Cardiac fibroblast (primary cell): ENCODE measurements at regions not wholly inside any gene's neighbourhood (a gene's known extent, or its start where the extent isn't known, plus 50 kb on each side); places are given as distances from the start of the nearest gene placed in this dataset.
A peak's percentile ranks its signal among the peaks of the same experiment; 100 is the strongest.

Experiments used
- DNase-seq, 2 donors: peaks; one replicate each; pipeline versions ENCODE4 v3.0.0 to v3.0.0-alpha.2; 2010; ENCODE audit warnings: low read depth in 2 of 2
- H3K4me3 ChIP-seq, 2 donors: replicated peaks in 1 of 2; 1 replicate in 1 of 2; 2 replicates in 1 of 2; pipeline ENCODE4 v1.5.1; 2011; ENCODE audit warnings: low read depth in 2 of 2, low read length in 2 of 2, mild to moderate bottlenecking in 2 of 2, moderate library complexity in 1 of 2
- CTCF ChIP-seq: IDR thresholded peaks from one replicate; pipeline ENCODE4 v1.5.1; 2011; ENCODE audit warnings: low read depth, mild to moderate bottlenecking, low read length, inconsistent platforms

GRCh38 chr1:72462186-72462905, 180.0 kb upstream of the NEGR1 start:
- no peak overlapping the region for H3K4me3 ChIP-seq
- DNase-seq, result no peak
- no peak for TF ChIP-seq CTCF

GRCh38 chr1:72442262-72442661, 159.9 kb upstream of the NEGR1 start:
- peak; percentile 11 to 45 for DNase-seq
- no peak overlapping the region for H3K4me3 ChIP-seq
- TF ChIP-seq CTCF, result no peak

- no peak overlapping the region for H3K4me3 ChIP-seq
- no peak for TF ChIP-seq CTCF
- DNase-seq, result peak in 1 of 2 donors; percentile 81
Observed at GRCh38 chr1:72439036-72439435, 156.7 kb upstream of the NEGR1 start.

- TF ChIP-seq CTCF, result no peak
- peak; percentile 10 to 68 for DNase-seq
- no peak overlapping the region for H3K4me3 ChIP-seq
Observed at GRCh38 chr1:72438270-72438669, 155.9 kb upstream of the NEGR1 start.

- DNase-seq, result peak in 1 of 2 donors; percentile 55
- TF ChIP-seq CTCF, result no peak
- no peak overlapping the region for H3K4me3 ChIP-seq
Observed at GRCh38 chr1:72435025-72435424, 152.7 kb upstream of the NEGR1 start.

- TF ChIP-seq CTCF, result no peak
- DNase-seq, result no peak
- no peak overlapping the region for H3K4me3 ChIP-seq
Observed at GRCh38 chr1:72434070-72434469, 151.7 kb upstream of the NEGR1 start.

- no peak for TF ChIP-seq CTCF
- DNase-seq, result no peak
- H3K4me3 ChIP-seq, result no peak overlapping the region
Observed at GRCh38 chr1:72433591-72433990, 151.3 kb upstream of the NEGR1 start.
